Muscle of back (tissue), 3 donors: ENCODE measurements at regions not wholly inside any gene's neighbourhood (a gene's known extent, or its start where the extent isn't known, plus 50 kb on each side); places are given as distances from the start of the nearest gene placed in this dataset.
"Not testable (repeated sequence)": the region's sequence is repeated elsewhere in the genome, so short reads cannot be mapped to it uniquely, and the experiment has no call there.

Experiments
- DNase-seq, 3 donors: peaks; one replicate each; pipeline versions ENCODE4 v3.0.0 to v3.0.0-alpha.2; 2013

DNA sequence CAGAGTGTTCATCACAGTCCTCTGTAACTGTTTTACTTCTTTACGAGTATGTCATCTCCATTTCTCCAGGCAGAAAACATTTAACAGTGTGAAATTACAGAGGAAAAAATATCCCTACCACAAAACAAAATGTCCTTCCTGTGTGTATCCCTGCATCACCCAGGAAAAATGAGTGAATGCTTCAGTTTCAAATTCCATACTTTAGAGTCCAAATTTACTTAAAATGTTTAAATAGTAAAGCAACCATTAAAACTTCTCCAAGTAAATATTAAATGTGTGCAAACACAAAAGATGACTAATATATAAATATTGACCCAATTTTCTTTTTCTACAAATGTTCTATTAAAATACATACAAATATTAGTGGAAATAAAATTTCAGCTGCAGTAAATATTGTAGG is 1016.6 kb upstream of the PCDH20 start:
- DNase-seq, result no peak

GRCh38 chr13:62431852-62432251 is 1016.2 kb upstream of the PCDH20 start:
- no peak for DNase-seq

- DNase-seq, result peak in 2 of 3 donors; percentile 6 to 34
Observed at GRCh38 chr13:62418872-62419271, 1003.2 kb upstream of the PCDH20 start.

GRCh38 chr13:62418376-62418775 is 1002.7 kb upstream of the PCDH20 start:
- peak in 2 of 3 donors; percentile 12 to 28 for DNase-seq

DNA sequence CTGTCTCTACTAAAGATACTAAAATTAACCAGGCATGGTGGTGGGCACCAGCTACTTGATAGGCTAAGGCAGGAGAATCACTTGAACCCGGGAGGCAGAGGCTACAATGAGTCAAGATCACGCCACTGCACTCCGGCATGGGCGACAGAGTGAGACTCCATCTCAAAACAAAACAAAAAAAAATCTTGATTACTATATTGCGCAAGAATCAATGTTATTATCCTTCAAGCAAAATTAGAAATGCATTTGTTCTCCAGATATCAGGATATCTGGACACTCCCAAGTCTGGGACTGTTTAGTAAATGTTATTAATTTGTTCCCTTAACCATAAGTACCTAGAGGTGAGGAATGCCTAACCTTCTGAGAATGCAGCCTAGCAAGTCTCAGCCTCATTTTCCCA is 992.2 kb upstream of the PCDH20 start:
- DNase-seq, result no peak

DNA sequence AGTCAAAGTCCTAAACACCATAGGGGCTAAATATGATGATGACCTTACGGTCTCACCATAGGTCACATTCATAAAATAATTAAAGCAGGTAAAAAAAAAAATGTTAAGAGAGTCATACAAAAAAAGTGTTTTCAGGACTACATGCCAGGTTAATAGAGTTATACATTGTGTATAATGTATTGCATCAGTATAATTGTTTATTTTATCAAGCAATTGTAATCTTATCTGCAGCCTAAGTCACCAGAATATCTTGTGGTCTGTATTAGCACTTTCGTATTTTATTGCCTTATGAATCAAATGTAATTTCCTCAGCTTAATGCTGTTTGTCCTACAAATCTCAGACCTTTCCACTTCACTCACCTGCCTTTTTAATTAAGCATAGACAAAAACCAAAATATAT is 972.9 kb upstream of the PCDH20 start:
- no peak for DNase-seq

- peak; percentile 14 to 35 (median 16) for DNase-seq
Observed at GRCh38 chr13:62387647-62388046, 972.0 kb upstream of the PCDH20 start.

GRCh38 chr13:62379241-62379640 is 963.6 kb upstream of the PCDH20 start:
- not testable (repeated sequence) for DNase-seq

DNA sequence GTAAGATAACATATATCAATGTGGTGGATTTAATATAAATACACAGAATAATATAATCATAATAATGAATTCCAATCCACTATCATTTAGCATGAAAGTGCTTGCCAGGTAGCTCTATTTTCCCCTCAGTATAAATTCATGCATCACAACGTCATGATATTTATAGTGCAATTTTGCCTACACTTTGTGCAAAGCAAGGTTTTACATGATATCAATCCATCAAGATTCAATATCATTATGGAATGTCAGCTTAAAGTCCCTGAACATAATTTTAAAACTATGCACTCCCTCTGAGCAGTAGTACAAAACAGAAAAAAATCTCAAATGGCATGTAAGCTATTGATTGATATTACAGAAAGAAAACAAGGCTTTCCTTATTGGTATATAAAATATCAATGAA is 962.2 kb upstream of the PCDH20 start:
- DNase-seq, result no peak

DNA sequence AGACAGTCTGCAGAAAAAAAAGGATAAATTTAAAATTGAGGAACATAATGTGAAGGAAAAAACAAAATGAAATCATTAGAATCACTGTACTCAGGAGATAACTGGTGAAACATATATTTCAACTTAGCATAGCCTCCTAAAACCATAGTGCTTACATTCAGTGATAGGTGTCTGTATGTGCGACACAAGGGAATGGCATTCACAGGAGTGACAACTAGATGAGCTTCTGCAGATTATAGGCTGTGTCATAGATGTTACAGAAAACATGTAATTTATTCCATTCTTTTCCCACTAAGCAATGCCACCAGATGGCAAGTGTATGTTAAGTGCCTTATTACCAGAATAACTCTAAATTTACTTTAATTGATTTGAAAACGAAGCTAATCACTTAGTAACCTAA is 960.0 kb upstream of the PCDH20 start:
- no peak for DNase-seq

DNA sequence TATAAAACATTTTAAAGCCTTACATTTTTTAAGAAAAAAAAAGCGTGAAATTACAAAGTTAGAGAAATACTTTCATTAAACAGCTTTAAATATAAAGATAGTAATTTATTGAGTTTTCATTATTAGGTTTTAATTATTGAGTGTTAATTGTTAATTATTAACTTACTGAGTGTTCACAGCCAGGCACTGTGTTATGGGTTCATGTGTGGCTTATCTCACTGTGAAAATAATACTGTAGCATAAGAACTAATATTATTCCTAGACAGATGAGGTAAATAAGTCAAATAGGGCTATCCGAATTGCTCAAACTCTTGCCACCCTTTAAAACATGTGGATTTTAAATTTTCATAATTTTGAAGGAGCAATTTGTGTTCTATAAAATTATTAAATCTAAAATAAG is 956.1 kb upstream of the PCDH20 start:
- DNase-seq, result no peak

DNA sequence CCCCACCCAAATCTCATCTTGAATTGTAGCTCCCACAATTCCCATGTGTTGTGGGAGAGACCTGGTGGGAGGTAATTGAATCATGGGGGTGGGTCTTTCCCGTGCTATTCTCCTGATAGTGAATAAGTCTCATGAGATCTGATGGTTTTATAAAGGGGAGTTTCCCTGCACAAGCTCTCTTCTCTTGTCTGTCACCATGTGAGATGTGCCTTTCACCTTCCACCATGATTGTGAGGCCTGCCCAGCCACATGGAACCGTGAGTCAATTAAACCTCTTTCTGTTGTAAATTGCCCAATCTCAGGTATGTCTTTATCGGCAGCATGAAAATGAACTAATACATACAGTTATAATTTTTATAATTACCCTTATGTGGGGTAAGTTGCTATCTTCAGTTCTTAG is 952.3 kb upstream of the PCDH20 start:
- DNase-seq, result not testable (repeated sequence)

DNA sequence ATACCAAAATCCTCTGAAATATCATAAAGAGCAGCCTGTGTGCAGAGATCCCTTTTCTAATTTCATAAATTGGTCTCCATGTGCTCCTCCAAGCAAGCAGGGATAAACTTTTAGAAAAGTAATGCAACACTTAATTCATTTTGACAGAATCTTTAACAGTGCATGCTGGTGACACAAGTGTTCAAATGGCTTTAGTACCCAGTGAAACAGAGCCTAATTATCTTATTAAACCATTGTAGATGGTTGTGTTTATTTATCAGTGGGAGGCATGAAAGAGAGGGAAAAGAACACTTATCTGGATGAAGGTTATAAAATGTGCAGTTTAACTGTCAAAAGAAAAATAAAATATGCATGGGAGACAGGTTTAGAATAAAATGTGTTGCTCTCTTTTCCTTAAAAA is 945.0 kb upstream of the PCDH20 start:
- DNase-seq, result no peak

GRCh38 chr13:62358646-62358932 is 942.9 kb upstream of the PCDH20 start:
- no peak for DNase-seq

DNA sequence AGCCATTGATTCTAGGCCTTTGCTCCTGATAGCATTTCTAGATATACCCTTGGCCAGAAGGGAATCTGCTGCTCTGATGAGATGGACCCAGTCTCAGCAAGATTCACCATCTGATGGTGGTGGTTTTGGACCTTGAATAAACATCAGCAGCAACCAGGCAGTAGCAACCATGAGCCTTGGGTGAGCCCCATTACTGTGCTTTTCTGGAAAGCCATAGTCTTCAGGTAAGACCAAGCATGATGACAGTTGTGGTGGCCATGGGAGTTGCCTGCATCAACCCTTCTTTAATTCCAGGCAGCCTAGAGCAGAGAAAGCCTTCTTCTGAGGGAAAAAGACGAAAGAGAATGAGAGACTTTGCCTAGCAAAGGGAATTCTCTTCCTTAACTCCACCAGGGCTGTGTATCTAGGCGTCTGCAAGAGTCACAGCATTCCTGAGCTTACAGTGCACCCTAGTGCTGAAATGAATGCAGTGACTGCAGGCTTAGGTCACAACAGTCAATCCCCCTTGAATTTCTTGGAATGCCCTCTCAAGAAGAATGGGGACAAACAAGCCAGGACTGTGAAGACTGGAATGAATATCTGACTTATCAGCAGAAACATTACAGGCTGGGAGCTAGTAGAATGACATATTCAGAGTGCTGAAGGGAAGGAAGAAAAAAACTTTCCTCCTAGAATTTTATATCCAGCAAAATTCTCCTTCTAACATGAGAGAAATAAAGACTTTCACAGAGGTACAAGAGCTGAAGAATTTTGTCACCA is 942.4 kb upstream of the PCDH20 start:
- DNase-seq, result peak; percentile 8 to 29 (median 16)

GRCh38 chr13:62356977-62357376 is 941.3 kb upstream of the PCDH20 start:
- no peak for DNase-seq

- DNase-seq, result no peak
Observed at GRCh38 chr13:62337109-62337880, 921.6 kb upstream of the PCDH20 start.

DNA sequence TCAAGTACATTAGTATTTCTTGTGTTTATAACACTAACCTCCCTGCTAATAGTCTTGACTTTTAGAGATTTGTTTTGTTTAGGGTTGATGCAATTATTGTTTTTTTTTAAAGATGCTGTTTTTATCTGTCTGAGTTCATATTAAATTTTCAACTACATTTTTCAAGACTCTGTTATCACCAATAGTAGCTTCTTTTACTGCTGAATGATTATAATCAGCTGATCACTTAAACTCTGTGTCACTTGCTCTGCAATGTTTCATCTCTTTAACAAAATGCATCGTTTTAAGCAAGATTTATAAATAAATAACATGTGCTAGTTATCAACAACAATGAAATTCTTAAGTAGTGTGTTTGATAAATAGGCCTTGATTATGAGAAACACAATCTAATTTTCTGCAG is 920.9 kb upstream of the PCDH20 start:
- DNase-seq, result no peak

DNA sequence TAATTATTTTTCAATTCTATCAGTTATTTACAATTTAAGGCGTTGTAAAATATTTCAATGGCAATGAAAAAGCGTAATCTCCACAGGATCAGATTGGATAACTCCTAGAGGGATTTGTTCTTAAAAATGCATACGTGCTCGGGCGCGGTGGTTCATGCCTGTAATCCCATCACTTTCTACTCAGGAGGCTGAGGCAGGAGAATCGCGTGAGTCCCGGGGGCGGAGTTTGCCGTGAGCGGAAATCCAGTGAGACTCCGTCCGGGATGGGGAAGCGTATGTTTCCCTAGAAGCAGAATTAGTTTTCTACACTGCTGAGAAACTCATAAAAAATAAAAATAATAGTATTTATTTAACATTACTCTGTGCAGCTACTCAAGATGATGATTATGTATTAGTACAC is 917.8 kb upstream of the PCDH20 start:
- no peak for DNase-seq

GRCh38 chr13:62331384-62331783 is 915.7 kb upstream of the PCDH20 start:
- DNase-seq, result no peak

GRCh38 chr13:62327367-62327766 is 911.7 kb upstream of the PCDH20 start:
- DNase-seq, result no peak

DNA sequence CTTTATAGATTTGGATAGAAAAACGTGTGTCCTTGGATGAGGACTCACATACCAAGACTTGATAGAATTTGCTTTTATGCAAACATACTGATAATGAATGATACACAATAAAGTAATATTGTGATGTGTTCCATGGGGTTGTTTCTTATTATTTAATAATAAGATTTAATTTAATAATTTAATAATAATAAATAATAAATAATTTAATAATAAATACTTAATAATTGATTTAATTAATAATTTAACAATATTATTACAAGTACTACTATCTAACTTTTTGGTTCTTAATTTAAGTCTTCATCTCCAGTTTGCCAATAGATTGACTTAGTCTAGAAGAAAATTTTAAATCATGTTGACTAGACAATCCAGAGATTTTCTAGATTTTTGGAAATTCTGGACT is 909.2 kb upstream of the PCDH20 start:
- DNase-seq, result no peak

- DNase-seq, result no peak
Observed at GRCh38 chr13:62321895-62322294, 906.2 kb upstream of the PCDH20 start.

- no peak for DNase-seq
Observed at GRCh38 chr13:62321139-62321538, 905.5 kb upstream of the PCDH20 start.
